OCI-LY7 (cell line): ENCODE measurements at regions not wholly inside any gene's neighbourhood (a gene's known extent, or its start where the extent isn't known, plus 50 kb on each side); places are given as distances from the start of the nearest gene placed in this dataset.

Experiments
- CTCF ChIP-seq: fragments of 200-600 bp; sonication (generic); conservative IDR thresholded peaks from 2 replicates; pipeline ENCODE4 v1.5.1; 2014; ENCODE audit warnings: mild to moderate bottlenecking, antibody characterized with exemption, low read length, moderate library complexity, mixed read lengths
- EZH2phosphoT487 ChIP-seq: fragments of 200-600 bp; sonication (generic); IDR thresholded peaks from 2 replicates; pipeline ENCODE4 v1.6.1; 2018; ENCODE audit warnings: low read depth, borderline replicate concordance, mild to moderate bottlenecking, mixed run types, antibody characterized with exemption, low read length, moderate library complexity, mixed read lengths

- TF ChIP-seq CTCF (no peak), EZH2phosphoT487 (no peak)
Measured at GRCh38 chr1:184226100-184226487, 160.7 kb upstream of the C1orf21 start.
